NCI-H1694 (cell line): ENCODE measurements at regions not wholly inside any gene's neighbourhood (a gene's known extent, or its start where the extent isn't known, plus 50 kb on each side); places are given as distances from the start of the nearest gene placed in this dataset.

Source experiments
- DNase-seq: peaks from one replicate; lab custom pipeline; 2025; lab: John Stamatoyannopoulos, UW

DNA sequence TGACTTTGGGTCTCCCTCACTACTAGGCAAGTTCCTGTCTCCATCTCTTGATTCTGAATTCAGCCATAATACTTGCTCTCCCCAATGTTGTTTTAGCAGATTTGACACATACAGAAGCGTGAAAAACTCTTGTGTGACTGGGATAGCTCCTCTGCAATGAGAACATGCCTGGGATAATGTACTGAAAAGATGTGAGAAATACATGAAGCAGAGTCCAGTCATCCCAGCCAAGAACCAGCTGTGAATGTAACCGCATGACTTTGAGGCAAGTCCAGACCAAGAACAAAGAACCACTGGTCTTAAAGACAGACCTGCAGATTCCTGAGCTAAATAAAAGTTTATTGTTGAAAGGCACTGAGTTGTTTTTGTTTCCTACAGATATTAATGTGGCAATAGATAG, 135.0 kb downstream of the NMUR2 start:
- DNase-seq, result no peak

DNA sequence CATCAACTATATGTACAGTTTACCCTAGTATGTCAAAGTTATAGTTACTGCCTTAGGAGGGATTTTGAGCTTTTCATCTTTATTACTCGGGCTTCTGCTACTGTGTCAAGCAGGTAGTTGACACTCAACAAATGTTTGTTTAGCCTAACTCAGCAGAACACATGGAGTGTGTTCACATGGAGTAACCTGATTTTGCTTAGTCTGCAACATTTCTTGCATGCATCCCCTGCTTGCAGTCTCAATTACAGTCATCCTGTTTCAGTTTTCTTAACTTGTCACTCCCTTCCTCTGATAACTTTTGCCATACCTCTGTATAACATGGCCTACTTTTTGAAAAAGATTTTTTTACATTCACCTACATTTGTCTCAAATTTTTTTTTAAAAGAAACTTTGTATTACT, 135.5 kb downstream of the NMUR2 start:
- no peak for DNase-seq

- DNase-seq, result no peak
Observed at GRCh38 chr5:152264645-152265254, 140.3 kb downstream of the NMUR2 start.

DNA sequence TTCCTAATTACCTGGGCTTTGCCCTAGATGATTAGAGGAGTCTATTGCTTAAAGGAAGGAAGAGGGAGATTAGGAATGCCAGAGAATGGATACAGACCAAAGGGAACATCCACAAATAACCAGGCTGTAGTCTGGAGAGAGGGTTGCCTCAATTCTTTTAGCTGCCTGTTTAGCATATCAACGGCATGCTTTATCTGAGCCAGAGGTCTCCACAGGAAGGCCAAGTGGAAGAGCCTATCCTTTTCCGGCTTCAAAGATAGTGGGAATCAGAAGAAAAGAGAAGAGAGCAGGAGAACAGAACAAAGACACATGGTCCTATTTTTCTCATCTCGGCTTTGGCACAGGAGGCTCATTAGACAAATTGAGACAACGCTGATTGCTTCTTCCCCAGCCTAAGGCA, 142.4 kb downstream of the NMUR2 start:
- DNase-seq, result no peak

DNA sequence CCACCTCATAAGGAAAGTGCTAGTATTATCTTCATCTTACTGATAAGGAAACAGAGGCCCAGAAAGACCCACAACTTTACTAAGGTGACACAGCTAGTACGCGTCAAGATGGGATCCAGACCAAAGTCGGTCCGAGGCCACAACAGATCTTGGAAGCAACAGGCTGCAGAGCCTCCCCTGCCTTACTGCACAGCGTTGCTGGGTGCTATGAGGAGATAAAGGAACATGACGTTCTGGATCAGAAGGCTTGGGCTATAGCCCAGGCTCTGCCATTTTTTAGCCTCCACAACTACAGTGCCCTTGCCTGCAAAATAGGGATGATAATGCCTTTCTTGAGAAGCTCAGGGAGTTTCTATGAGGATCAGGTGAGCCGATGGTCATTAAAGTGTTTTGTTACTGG, 144.1 kb downstream of the NMUR2 start:
- DNase-seq, result no peak

DNA sequence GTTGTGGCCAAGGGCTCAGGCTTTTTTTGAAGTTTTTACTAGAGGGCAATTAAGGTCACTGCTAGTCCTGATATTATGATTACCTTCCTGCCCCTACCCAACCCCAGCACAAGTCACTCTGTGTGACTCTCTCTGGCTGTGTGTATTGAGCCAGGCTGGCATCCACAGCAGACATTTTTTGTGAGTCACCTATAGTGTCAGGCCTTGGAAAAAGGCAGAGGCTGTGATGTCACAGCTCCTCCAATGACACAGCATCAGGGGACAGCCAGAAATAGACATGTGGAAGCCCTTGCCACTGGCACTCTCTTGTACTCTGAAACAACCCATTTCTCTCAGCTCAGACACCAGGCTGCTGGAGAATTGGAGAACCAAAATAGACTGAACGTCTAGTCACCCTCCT, 145.4 kb downstream of the NMUR2 start:
- DNase-seq, result no peak

DNA sequence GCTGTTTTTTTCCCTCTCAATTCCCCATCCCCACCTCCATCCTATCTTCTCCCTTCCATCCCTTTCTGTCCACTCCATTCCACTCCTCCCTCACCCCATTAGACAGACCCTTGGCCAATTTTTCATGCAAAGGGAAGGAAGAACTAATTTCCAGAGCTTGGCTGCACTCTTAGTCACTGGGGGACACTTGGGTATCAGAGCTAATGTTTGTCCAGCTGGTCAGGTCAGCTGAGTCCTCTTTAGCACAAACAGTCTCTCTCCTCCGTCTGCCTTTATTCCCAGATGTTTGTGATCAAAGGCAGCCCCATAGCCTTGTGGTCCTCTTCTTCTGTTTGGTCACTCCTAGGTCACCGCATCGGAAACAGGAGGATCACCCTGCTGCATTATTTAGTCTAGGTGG, 148.5 kb downstream of the NMUR2 start:
- DNase-seq, result no peak

DNA sequence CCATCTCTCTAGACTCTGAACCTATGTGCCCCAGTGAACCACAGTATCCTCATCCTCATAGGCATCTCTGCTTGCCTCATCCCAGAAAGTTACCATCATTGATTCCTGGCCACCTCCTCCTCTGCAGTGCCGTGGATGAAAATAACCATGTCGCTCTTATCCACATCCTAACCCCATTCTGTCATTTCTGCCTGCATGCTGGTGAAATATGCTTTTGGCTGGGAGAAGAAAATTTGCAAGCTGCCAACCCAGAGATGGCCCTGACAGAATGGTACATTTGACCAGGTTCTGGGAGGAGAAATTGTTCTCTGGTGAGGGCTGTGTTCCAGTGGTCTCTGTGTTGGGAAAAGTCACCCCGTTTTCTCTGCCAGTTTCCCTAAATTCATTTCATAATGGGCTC, 149.7 kb downstream of the NMUR2 start:
- no peak for DNase-seq

- no peak for DNase-seq
Observed at GRCh38 chr5:152247850-152248385, 157.2 kb downstream of the NMUR2 start.

- no peak for DNase-seq
Observed at GRCh38 chr5:152246401-152246800, 158.7 kb downstream of the NMUR2 start.

DNA sequence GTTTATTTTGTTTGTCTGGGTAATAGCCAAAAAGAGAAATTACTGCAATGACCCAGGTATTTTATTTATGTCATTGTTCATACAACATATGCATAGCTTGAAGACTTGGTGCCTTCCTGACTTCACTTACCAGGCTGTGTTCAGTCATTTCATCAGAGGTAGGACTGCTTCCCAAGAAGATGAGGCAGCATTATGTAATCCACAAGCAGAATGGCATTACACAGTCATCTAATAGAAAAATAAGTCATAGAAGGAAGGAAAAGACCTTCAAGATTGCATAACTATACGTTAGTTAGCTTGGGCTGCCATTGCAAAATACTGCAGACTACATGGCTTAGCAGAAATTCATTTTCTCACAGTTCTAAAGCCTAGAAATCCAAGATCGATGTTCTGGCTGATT, 167.5 kb downstream of the NMUR2 start:
- no peak for DNase-seq

GRCh38 chr5:152226191-152226590, 178.9 kb downstream of the NMUR2 start:
- DNase-seq, result no peak

- no peak for DNase-seq
Observed at GRCh38 chr5:152221721-152222629, 183.1 kb downstream of the NMUR2 start.

DNA sequence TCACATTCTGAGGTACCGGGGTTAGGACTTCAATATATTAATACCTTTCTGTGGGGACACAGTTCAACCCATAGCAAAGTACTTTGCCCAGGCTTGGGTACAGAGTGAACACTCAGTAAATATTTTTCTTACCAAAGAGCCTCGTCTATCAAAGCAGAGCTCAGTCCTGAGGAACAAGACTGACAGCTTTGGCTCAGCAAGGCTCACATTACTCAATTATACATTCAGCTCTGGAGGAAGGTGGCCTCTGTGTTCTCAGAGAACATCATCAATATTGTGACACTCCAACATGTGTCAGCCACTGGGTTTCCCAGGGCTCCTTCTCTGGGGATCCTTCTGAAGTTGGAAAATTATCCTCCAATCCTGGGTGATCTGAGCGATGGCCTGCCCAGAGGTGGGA, 186.4 kb downstream of the NMUR2 start:
- no peak for DNase-seq

- no peak for DNase-seq
Observed at GRCh38 chr5:152205804-152206203, 199.3 kb downstream of the NMUR2 start.

DNA sequence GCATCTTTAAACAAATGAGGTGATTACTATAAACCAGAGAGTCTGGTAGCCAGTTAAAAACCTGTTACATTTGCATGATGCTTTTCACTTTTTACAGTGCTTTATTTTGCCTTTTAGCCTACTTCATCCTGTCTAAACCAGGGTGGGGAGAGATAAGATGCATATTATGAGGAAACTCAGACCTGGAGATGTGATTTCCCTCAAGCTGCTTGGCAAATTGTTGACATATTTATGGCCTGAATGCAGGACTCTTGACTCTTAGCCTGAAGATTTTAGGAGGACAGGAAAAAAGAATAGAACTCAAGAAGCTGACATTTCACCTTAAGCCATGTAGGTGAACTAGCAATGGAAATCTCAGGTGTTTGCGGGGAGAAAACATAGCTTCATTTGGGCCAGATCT, 202.8 kb downstream of the NMUR2 start:
- no peak for DNase-seq

GRCh38 chr5:152193391-152194107, 211.5 kb downstream of the NMUR2 start:
- no peak for DNase-seq

DNA sequence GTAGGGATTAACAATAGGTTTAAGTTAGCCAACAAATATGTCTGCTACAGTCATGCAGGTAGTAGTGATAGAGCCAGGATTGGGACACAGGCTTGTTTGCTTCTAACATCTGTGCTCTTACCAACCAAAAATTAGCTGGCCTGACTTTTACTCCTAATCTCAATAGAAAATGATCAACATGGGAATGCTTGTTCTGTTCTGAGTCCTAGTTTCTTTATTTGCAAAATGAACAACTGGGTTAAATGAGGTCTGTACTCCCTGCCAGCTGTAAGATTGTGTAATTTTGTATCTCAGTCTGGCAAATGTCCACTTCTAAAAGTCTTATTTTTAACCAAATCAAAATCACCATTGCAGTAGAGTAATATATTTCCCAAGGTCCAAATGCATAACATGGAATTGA, 216.8 kb downstream of the NMUR2 start:
- no peak for DNase-seq

DNA sequence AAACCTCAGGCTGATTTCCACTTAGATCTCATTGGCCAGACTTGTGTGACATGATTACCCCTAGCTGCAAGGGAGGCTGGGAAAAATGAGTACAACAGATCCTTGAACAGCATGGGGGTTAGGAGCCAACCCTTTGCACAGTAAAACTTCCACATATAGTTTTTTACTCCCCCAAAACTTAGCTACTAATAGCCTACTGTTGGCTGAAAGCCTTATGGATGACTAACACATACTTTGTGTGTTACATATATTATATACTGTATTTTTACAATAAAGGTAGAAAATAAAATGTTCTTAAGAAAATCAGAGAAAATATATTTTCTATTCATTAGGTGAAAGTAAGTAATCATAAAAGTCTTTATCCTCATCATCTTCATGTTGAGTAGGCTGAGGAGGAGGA, 217.4 kb downstream of the NMUR2 start:
- DNase-seq, result no peak

DNA sequence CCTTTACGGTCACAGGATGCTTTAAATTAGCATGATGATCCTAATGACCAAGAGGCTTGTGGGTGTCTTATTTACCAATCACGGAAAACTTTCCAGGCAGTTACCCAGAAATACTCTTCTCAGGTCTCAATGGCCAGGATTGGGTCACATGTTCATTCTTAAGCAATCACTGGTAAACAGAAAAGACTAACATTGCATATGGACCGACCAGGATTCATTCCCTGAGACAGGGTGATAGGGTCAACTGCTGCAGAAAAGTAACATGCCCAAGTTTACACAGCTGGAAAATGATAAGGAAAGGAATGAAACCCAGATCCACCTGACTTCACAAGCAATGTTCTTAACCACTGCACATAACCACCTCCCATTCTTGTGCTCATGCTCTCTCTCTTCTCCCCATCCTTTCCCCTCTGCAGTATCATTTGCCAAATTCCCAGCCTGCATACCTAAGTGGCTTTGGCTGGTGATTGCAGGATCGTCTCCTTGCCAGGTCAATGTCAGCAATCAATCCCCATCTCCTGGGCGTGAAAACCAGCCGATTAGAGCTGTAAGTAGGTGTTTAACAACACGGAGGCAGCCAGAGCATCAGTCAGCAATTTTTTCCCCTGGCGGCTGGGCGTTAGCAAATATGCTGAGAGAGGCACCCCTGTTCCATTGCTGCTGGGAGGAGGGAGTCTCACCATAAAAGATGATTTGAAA, 219.4 kb downstream of the NMUR2 start:
- DNase-seq, result no peak

- no peak for DNase-seq
Observed at GRCh38 chr5:152184266-152184665, 220.8 kb downstream of the NMUR2 start.

DNA sequence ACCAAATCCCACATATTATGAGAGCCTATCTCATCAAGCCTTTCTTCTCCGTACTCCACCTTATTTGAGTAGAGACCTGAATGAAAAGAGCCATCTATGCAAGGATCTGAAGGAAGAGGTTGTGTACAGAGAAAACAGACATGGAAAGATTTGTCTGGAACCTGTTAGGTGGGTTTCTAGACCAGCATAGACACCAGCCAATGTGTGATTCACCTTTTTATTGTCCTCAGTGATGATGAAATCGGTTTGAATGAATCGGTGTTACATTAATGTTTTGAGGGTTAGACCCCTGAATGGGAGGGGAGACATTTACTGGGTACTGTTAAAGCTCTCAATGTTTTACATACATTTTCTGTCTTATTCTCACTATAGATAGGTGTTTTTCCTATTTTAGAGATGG, 223.6 kb downstream of the NMUR2 start:
- no peak for DNase-seq
